Kidney tubule cell (primary cell): ENCODE measurements at regions not wholly inside any gene's neighbourhood (a gene's known extent, or its start where the extent isn't known, plus 50 kb on each side); places are given as distances from the start of the nearest gene placed in this dataset.

Experiments
- DNase-seq: peaks from one replicate; pipeline ENCODE4 v3.0.0-alpha.2; 2018; ENCODE audit warnings: low spot score

DNA sequence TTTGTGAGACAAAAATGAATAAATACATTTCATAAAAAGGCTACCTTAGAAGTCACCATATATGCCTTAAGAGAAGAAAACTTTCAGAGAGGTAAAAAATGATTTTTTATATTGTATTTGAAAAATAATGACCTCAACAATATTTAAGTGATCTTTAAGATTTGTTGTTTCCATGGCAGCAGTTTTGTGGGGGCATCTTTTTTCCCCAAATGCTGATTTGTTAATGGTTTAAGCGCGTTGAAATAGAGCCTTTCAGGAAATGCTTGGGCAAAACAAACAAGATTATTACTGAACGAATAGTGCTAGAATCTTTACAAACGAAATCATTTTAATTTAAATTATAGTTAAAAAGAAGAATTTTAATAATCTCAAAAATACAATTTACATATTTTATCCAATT lies 103.1 kb upstream of the MYO16 start:
- no peak for DNase-seq

- DNase-seq, result no peak
These were observed 101.6 kb upstream of the MYO16 start for GRCh38 chr13:108527844-108528243.

- no peak for DNase-seq
These were observed 101.1 kb upstream of the MYO16 start for GRCh38 chr13:108528303-108528702.

DNA sequence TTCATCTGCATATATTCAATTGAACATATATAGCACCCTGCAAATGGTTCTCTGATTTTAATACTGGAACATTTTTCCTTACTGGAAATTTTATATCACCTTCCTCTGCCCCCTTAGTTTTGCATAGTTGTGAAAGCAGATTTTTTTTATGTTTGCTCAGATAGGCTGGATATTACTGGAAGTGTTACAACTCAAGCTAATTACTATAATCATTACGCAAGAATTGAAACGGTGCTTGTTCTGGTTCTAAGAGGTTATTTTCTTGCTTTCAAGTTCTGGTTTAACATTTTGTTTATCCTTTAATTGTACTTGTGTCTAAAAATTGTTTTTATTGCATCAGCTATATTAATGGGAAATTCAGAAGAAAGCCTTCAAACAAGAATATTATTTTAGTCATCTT lies 95.6 kb upstream of the MYO16 start:
- DNase-seq, result no peak

DNA sequence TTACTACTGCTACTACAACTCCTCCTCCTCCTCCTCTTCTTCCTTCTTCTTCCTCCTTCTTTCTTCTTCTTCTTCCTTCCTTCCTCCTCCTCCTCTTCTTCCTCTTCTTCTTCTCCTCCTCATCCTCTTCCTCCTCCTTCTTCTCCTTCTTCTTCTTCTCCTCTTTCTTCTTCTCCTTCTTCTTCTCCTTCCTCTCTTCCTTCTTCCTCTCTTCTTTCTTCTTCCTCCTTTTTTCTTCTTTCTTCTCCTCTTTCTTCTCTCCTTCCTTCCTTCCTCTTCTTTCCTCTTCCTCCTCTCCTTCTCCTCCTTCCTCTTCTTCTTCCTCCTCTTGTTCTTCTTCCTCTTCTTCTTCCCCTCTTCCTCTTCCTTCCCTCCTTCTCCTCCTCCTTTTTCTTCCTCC lies 94.7 kb upstream of the MYO16 start:
- DNase-seq, result no peak

DNA sequence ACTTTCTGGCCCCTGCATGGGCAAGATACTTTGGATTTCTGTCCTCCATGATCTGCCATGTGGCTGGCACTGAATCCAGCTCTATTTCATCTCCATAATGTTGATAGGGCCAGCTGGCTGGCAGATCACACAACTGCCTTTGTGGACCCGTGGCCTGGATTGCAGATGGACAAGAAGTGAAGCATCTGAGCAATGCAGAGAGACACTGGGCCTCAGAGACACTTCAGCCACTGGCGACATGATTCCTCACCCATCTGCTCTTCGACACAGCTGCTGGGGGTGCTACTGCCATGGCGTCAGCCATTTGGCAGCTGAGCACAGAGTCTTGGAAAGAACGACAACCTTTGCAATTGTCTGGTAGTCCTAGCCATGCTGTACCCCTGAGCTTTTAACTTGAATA lies 79.5 kb upstream of the MYO16 start:
- no peak for DNase-seq

DNA sequence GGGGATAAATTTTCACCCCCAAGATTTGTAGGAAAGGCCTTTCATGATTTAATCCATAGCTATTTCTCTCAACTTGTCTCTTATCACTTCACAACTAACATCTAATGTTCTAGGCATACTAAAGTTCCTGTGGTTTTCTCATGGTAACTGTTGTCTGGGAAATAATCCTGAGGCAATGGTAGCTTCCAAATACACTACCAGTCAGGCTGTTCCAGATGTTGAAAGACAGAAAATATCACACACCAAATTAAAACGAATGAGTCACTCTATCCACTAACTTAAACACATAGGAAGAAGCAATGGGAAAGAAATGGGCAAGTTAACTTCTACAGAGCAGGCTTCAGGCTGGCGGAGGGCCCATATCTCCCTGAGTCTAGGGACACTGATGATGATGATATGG lies 77.7 kb upstream of the MYO16 start:
- DNase-seq, result no peak

GRCh38 chr13:108558489-108558888 lies 70.9 kb upstream of the MYO16 start:
- DNase-seq, result no peak

GRCh38 chr13:108560093-108560492 lies 69.3 kb upstream of the MYO16 start:
- no peak for DNase-seq

GRCh38 chr13:108561149-108561548 lies 68.3 kb upstream of the MYO16 start:
- DNase-seq, result no peak

GRCh38 chr13:108566413-108567170 lies 62.8 kb upstream of the MYO16 start:
- no peak for DNase-seq

DNA sequence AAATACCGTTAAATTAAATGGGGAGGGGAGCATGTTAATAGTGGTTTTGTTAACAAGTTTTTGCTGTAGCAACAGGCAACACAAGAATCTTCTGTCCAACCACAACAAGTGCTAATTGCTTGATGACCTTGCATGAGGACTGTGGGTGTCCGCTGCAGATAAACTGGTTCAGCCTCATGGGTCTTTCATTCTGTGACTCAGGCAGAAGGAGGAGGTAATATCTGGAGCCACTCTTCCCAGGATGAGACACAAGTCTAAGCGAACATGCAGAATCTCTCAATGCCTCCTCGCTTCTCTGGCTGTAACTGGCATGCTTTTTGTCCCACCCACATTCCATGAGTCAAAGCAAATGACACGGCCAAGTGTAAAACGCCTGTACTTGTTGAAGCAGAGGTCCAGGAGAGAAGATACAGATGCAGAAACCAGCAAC lies 56.6 kb upstream of the MYO16 start:
- peak; percentile 12 for DNase-seq

- DNase-seq, result no peak
These were observed 56.0 kb upstream of the MYO16 start for GRCh38 chr13:108573455-108573854.

DNA sequence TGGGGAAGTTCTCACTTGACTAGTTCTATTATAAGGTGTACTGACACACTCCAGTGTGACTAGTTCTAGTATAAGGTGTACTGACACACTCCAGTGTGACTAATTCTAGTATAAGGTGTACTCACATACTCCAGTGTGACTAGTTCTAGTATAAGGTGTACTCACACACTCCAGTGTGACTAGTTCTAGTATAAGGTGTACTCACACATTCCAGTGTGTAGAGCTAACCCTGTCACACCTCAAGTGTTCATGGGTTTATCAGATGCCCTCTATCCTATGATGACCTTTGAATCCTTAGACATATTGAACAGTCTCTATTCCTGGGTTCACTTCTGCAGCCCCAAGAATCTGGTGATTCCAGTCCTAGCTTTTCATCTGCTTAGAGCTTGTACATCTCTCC lies 54.6 kb upstream of the MYO16 start:
- DNase-seq, result no peak

GRCh38 chr13:108575430-108575829 lies 54.0 kb upstream of the MYO16 start:
- no peak for DNase-seq
